ENCODE measurements at regions not wholly inside any gene's neighbourhood (a gene's known extent, or its start where the extent isn't known, plus 50 kb on each side); places are given as distances from the start of the nearest gene placed in this dataset.
"Not testable (repeated sequence)": the region's sequence is repeated elsewhere in the genome, so short reads cannot be mapped to it uniquely, and the experiment has no call there.

DNA sequence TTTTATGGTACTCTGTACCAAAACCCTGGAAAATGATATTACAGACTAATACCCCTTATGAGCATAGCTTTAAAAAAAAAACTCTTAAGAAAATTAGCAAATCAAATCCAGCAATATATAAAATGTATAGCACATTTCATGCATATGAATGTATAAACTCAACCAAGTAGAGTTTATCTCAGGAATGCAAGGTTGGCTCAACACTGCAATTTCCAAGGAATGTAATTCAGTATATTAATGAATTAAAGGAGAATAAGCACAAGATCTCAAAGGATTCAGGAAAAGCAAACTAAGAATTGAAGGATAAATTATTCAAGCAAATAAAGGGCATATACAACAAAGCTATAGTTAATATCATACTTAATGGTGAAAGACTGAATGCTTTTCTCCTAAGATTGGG is 61.9 kb upstream of the RPL38 start:
- Histone ChIP-seq H3K4me2 (ENCODE audit: low read length) (no peak overlapping the region), H4K20me1 (ENCODE audit: low read length) (no peaks in the 10 kb centered on the region), H3K27me3 (ENCODE audit: low read length) (peaks cover 24% of the 10 kb centered on the region), H3K4me3 (ENCODE audit: low read length) (no peak overlapping the region), H3K9me3 (ENCODE audit: low read length) (peaks cover 21% of the 10 kb centered on the region; the same call in 1 of the 2 replicates), H3F3A (ENCODE audit: low read length, unreplicated experiment) (no peaks in the 10 kb centered on the region), H3K79me2 (ENCODE audit: low read length) (no peaks in the 10 kb centered on the region), H3K36me3 (ENCODE audit: low read depth, low read length) (no peaks in the 10 kb centered on the region), H2AFZ (ENCODE audit: low read length) (no peak overlapping the region), H3K4me1 (ENCODE audit: insufficient read depth, low read length) (no peaks in the 10 kb centered on the region), H3K9ac (ENCODE audit: low read length) (no peak overlapping the region), H3K9me2 (replicated peaks; ENCODE audit: low read length) (no peaks in the 10 kb centered on the region), H3K27ac (ENCODE audit: low read length) (no peak overlapping the region)
- POLR2A ChIA-PET (ENCODE audit: unreplicated experiment) = interaction anchor here (0.6 to 0.7 kb wide), 2 partner anchors 51 to 193 kb away, joined by 3 to 5 read pairs; no protein-coding TSS in a partner anchor
- DNase-seq (no peak), ATAC-seq (no peak)
- TF ChIP-seq CTCF (conservative IDR thresholded peaks at IDR 0.05; ENCODE audit: low read depth, low read length) (no peak), EZH2phosphoT487 (IDR thresholded peaks at IDR 0.05; ENCODE audit: borderline replicate concordance, low read length) (no peak), EZH2 (IDR thresholded peaks at IDR 0.05; ENCODE audit: low read length, unreplicated experiment) (no peak)
- BruUV-seq (replicated peaks) = no TSS peak
- CTCF ChIA-PET = interaction anchor here (0.5 kb wide), 1 partner anchor 231 kb away, joined by 4 read pairs; no protein-coding TSS in a partner anchor
- intact Hi-C loops (cut with micrococcal nuclease) = no loop called here

DNA sequence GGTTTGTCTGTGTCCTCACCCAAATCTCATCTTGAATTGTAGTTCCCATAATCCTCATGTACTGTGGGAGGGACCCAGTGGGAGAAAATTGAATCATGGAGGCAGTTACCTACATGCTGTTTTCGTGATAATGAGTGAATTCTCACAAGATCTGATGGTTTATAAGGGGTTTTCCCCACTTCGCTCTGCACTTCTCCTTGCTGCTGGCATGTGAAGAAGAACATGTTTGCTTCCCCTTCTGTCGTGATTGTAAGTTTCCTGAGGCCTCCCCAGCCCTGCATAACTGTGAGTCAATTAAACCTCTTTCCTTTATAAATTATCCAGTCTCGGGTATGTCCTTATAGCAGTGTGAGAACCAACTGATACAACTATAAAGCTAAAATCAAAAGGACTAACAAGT is 60.2 kb upstream of the RPL38 start:
- H4K20me1 ChIP-seq (ENCODE audit: low read length); H3K4me2 ChIP-seq (ENCODE audit: low read length); DNase-seq; H3K4me1 ChIP-seq (ENCODE audit: insufficient read depth, low read length); BruUV-seq (replicated peaks); H3K79me2 ChIP-seq (ENCODE audit: low read length); H3F3A ChIP-seq (ENCODE audit: low read length, unreplicated experiment); intact Hi-C loops (cut with micrococcal nuclease); CTCF ChIA-PET; H2AFZ ChIP-seq (ENCODE audit: low read length); H3K9ac ChIP-seq (ENCODE audit: low read length); POLR2A ChIA-PET (ENCODE audit: unreplicated experiment); ATAC-seq; H3K36me3 ChIP-seq (ENCODE audit: low read depth, low read length); H3K4me3 ChIP-seq (ENCODE audit: low read length); H3K27ac ChIP-seq (ENCODE audit: low read length); H3K9me2 ChIP-seq (replicated peaks; ENCODE audit: low read length): not testable (repeated sequence)
- peaks cover 21% of the 10 kb centered on the region for H3K27me3 ChIP-seq (ENCODE audit: low read length)
- peaks cover 21% of the 10 kb centered on the region; the same call in 1 of the 2 replicates for H3K9me3 ChIP-seq (ENCODE audit: low read length)

DNA sequence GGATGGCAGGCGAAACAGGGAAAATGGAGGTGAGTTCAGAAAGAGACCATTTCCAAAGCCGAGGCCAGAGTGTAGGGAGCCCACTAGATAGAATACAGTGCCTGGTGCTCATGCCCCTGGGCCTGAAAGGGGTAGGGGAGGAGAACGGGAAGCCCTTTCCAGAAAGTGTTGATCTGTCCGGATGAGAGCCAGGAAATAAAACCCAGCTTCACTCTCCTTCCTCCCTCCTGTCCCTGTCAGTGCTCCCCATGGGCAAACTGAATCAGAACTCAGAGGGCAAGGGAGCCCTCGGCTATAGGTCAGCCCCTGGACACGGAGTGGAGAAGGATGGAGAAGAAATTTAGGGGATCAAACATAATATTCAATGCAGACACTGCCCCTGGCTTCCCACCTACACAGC is 57.7 kb upstream of the RPL38 start:
- Histone ChIP-seq H3F3A (ENCODE audit: low read length, unreplicated experiment) (no peaks in the 10 kb centered on the region), H3K79me2 (ENCODE audit: low read length) (no peaks in the 10 kb centered on the region), H3K4me2 (ENCODE audit: low read length) (no peak overlapping the region), H3K4me1 (ENCODE audit: insufficient read depth, low read length) (no peaks in the 10 kb centered on the region), H3K9me2 (replicated peaks; ENCODE audit: low read length) (no peaks in the 10 kb centered on the region), H2AFZ (ENCODE audit: low read length) (no peak overlapping the region), H3K36me3 (ENCODE audit: low read depth, low read length) (no peaks in the 10 kb centered on the region), H3K27me3 (ENCODE audit: low read length) (peaks cover 33% of the 10 kb centered on the region), H3K4me3 (ENCODE audit: low read length) (no peak overlapping the region), H3K9me3 (ENCODE audit: low read length) (peaks cover 17% of the 10 kb centered on the region; the same call in 1 of the 2 replicates), H4K20me1 (ENCODE audit: low read length) (no peaks in the 10 kb centered on the region), H3K9ac (ENCODE audit: low read length) (no peak overlapping the region), H3K27ac (ENCODE audit: low read length) (no peak overlapping the region)
- no peak for TF ChIP-seq EZH2 (IDR thresholded peaks at IDR 0.05; ENCODE audit: low read length, unreplicated experiment)
- TF ChIP-seq CTCF (conservative IDR thresholded peaks at IDR 0.05; ENCODE audit: low read depth, low read length) = no peak
- TF ChIP-seq EZH2phosphoT487 (IDR thresholded peaks at IDR 0.05; ENCODE audit: borderline replicate concordance, low read length) = no peak
- DNase-seq (no peak), ATAC-seq (no peak)
- CTCF ChIA-PET = no interaction called here
- BruUV-seq (replicated peaks) = no TSS peak
- POLR2A ChIA-PET (ENCODE audit: unreplicated experiment) = no interaction called here
- intact Hi-C loops (cut with micrococcal nuclease) = no loop called here

All from PC-3 (cell line).